D721Med (cell line): ENCODE measurements at regions not wholly inside any gene's neighbourhood (a gene's known extent, or its start where the extent isn't known, plus 50 kb on each side); places are given as distances from the start of the nearest gene placed in this dataset.

Source experiments
- DNase-seq: peaks from one replicate; pipeline ENCODE4 v3.0.0; 2011; ENCODE audit warnings: low spot score; ENCODE audit not compliant: insufficient read length
- FAIRE-seq: peaks from 2 replicates; lab custom pipeline; 2011; peaks lifted over from hg19 to GRCh38; lab: Jason Lieb, UNC
- CTCF ChIP-seq: IDR thresholded peaks from 2 replicates; pipeline ENCODE4 v1.5.1; 2012; ENCODE audit warnings: mild to moderate bottlenecking, control low read depth; ENCODE audit not compliant: insufficient read depth; ENCODE audit errors: missing control alignments

GRCh38 chr2:66814916-66815315 is 380.0 kb downstream of the MEIS1 start:
- TF ChIP-seq CTCF = no peak
- DNase-seq (no peak), FAIRE-seq (no peak)

GRCh38 chr2:66815886-66816285 is 381.0 kb downstream of the MEIS1 start:
- DNase-seq = no peak
- FAIRE-seq = no peak
- TF ChIP-seq CTCF = no peak

- FAIRE-seq (no peak), DNase-seq (no peak)
- TF ChIP-seq CTCF = no peak
Measured at GRCh38 chr2:66821168-66821567, 386.2 kb downstream of the MEIS1 start.

- no peak for TF ChIP-seq CTCF
- FAIRE-seq = no peak
- no peak for DNase-seq
Measured at GRCh38 chr2:66822186-66822585, 387.3 kb downstream of the MEIS1 start.

GRCh38 chr2:66824926-66825325 is 390.0 kb downstream of the MEIS1 start:
- FAIRE-seq (no peak), DNase-seq (no peak)
- no peak for TF ChIP-seq CTCF

- FAIRE-seq (no peak), DNase-seq (no peak)
- TF ChIP-seq CTCF = no peak
Measured at GRCh38 chr2:66827851-66828250, 392.9 kb downstream of the MEIS1 start.

GRCh38 chr2:66828876-66829275 is 394.0 kb downstream of the MEIS1 start:
- DNase-seq = no peak
- FAIRE-seq = no peak
- TF ChIP-seq CTCF = no peak
